ENCODE measurements at regions not wholly inside any gene's neighbourhood (a gene's known extent, or its start where the extent isn't known, plus 50 kb on each side); places are given as distances from the start of the nearest gene placed in this dataset.

DNA sequence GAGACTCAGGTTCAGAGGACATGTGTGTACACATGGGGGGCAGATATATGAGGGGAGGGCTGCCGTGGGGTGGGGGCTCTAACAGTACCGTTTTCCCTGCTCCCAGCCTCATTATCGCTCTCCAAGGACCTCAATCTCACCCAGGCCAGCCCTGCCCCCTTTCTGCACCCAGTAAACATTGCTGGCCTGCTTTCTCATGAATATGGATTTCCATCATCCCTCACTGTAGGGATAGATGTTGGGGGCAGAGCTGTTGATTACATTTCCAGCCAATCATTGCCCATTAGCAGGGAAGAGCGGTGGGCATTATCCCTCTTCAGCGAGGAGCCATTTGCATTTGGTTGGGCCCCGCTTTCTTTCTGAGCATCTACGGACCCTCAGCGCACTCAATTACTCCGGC is 273.8 kb downstream of the RPS6KC1 start:
- no peak overlapping the region for H3K4me3 ChIP-seq (ENCODE audit: low read depth, low read length)
- DNase-seq (ENCODE audit: low read depth, low spot score): no peak
- in situ Hi-C loops (cut with HindIII; ENCODE audit: low sequenced_read_pairs): no loop called here
- TF ChIP-seq, protein P1, sequence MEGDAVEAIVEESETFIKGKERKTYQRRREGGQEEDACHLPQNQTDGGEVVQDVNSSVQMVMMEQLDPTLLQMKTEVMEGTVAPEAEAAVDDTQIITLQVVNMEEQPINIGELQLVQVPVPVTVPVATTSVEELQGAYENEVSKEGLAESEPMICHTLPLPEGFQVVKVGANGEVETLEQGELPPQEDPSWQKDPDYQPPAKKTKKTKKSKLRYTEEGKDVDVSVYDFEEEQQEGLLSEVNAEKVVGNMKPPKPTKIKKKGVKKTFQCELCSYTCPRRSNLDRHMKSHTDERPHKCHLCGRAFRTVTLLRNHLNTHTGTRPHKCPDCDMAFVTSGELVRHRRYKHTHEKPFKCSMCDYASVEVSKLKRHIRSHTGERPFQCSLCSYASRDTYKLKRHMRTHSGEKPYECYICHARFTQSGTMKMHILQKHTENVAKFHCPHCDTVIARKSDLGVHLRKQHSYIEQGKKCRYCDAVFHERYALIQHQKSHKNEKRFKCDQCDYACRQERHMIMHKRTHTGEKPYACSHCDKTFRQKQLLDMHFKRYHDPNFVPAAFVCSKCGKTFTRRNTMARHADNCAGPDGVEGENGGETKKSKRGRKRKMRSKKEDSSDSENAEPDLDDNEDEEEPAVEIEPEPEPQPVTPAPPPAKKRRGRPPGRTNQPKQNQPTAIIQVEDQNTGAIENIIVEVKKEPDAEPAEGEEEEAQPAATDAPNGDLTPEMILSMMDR (IDR thresholded peaks at IDR 0.05; ENCODE audit: low read depth, low read length): no peak

DNA sequence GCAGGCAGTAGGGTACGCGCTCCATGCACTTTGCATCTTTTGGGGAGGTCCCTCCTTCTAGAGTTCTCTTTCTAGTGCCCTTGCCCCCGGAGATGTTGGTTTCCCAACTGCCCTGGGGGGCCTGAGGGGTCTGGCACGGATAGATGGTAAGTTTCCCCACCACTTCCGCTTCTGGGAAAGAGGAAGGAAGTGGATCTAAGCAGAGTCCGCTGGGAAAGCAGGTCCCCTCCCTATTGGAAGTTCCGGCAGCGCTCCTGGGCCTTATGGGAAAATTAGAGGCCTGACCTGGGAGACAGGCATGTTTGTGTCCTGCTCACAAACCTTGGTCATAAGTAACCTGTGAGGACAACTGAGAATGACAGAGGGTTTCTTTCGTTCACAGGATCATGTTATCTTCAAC is 274.4 kb downstream of the RPS6KC1 start:
- DNase-seq (ENCODE audit: low read depth, low spot score): no peak
- no peak overlapping the region for H3K4me3 ChIP-seq (ENCODE audit: low read depth, low read length)
- in situ Hi-C loops (cut with HindIII; ENCODE audit: low sequenced_read_pairs): no loop called here
- TF ChIP-seq, protein P1 (IDR thresholded peaks at IDR 0.05; ENCODE audit: low read depth, low read length): no peak

DNA sequence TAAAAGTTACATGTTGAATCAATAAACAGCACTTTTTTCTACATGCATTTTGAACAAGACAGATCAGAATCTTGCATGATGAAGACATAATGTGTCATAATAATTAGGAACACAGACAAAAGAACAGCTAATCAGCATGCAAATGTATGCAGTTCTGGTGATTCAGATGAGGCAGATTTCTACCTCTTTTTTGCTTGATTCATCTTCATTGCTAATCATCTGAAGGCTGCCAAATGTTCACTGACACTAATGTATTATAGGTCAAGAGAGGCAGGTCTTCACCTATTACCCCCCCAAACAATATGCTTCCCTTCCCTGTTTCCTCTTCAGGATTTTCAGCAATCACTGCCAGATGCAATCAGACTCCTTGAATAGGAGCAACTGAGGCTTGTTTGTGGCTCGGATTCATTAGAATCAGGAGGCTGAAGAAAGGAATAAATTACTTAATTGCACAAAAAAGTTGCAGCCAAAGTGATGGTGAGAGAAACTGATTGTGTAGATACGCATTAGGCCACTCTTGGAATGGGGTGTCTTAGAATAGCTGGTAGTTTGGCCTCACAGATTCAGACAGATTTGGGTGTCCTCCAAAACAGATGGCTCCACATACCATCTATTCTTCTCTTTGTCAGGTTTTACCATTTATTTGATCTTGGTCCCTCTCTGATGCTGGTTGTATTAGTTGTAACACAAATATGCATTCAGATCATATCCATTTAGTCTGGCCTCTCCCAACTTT is 275.4 kb downstream of the RPS6KC1 start:
- TF ChIP-seq, protein P1 (IDR thresholded peaks at IDR 0.05; ENCODE audit: low read depth, low read length): no peak
- H3K4me3 ChIP-seq (ENCODE audit: low read depth, low read length): no peak overlapping the region
- DNase-seq (ENCODE audit: low read depth, low spot score): no peak
- in situ Hi-C loops (cut with HindIII; ENCODE audit: low sequenced_read_pairs): no loop called here

DNA sequence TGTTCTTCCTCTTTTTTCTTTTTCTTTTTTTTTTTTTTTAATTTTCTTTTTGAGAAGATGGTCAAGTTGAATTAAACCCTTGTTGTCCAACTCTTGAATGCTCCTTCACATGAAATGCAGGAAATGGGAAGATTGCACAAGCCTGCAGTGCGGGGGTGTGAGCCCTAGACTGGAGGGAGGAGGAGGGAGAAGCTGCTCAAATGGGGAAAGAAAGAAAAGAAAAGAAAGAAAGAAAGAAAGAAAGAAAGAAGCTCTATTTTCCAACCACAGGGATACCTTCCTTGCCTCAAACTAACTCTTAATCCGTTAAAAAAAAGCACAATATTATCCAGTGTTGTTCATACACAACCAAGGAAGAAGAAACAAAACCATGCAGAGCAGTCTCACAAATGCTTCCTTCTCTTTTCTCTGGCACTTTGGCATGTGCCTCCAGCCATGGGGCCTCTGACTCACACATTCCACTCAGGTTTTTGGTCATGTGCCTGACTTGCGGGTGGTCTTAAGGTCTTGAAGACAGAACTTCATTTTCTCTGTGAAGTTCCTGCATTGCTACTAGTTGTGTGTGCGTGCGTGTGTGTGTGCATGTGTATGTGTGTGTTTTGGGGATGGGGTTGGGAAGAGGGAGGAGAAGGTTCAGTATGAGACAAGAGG is 276.1 kb downstream of the RPS6KC1 start:
- DNase-seq (ENCODE audit: low read depth, low spot score): peak; percentile 91
- TF ChIP-seq, protein P1 (IDR thresholded peaks at IDR 0.05; ENCODE audit: low read depth, low read length): no peak
- in situ Hi-C loops (cut with HindIII; ENCODE audit: low sequenced_read_pairs): no loop called here
- no peak overlapping the region for H3K4me3 ChIP-seq (ENCODE audit: low read depth, low read length)

DNA sequence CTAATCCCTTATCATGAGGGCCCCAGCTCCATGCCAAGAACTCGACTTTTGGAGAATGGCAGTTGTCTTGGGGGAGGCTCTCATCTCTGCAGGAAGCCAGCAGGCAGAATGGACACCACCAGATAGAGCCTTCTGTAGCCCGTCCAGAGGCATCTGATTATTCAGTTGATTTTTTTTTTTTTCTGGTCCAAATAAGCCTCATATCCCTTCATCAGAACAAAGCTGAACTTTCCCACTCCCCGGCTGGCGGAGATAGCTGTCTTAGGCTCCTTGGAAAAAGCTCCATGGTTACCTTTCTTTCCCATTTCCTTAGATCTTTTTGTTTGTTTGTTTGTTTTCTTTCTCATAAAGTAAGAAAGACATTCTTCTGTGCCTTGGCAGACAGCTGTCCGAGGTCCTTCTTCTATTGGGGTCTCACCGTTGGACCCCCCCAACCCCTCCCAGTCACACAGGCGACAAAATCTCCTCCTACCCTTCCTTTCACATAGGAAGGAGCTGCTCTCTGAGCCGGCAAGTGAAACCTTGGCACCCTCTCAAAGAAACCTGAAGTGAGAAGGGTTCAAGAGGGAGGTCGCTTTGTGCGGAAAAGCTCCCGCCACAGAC is 278.5 kb downstream of the RPS6KC1 start:
- TF ChIP-seq, protein P1 (IDR thresholded peaks at IDR 0.05; ENCODE audit: low read depth, low read length): no peak
- in situ Hi-C loops (cut with HindIII; ENCODE audit: low sequenced_read_pairs): no loop called here
- H3K4me3 ChIP-seq (ENCODE audit: low read depth, low read length): no peak overlapping the region
- DNase-seq (ENCODE audit: low read depth, low spot score): no peak

DNA sequence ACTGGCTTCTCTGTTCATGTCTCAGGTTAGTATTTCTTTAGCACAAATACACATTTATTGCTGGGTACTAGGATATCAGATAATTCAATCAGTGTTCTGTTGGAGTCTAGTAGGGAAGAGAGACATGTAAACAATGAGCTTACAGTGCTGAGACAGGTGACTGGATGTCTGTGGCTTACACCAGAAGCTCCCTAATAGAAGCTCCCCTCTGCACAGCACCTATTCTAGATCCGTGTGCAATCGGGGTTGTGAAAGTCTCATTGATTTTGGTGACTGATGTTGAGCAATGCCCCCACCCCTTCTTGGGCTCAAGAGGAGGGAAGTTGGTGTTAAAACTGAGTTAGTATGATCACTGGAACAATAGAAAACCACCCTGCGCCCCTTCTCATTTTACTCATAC is 279.2 kb downstream of the RPS6KC1 start:
- TF ChIP-seq, protein P1 (IDR thresholded peaks at IDR 0.05; ENCODE audit: low read depth, low read length): no peak
- in situ Hi-C loops (cut with HindIII; ENCODE audit: low sequenced_read_pairs): no loop called here

More for the DNA sequence above, 279.2 kb downstream of the RPS6KC1 start:
- H3K4me3 ChIP-seq (ENCODE audit: low read depth, low read length): no peak overlapping the region
- no peak for DNase-seq (ENCODE audit: low read depth, low spot score)
